Glutamatergic neuron (in vitro differentiated cells): ENCODE measurements at regions not wholly inside any gene's neighbourhood (a gene's known extent, or its start where the extent isn't known, plus 50 kb on each side); places are given as distances from the start of the nearest gene placed in this dataset.

Experiments used
- DNase-seq: peaks from one replicate; pipeline ENCODE4 v3.0.0; 2022
- H3K27ac Mint-ChIP-seq: one replicate; pipeline ENCODE4 v1.8.0; 2020; ENCODE audit warnings: mild to moderate bottlenecking, mixed read lengths, inconsistent platforms; ENCODE audit not compliant: unreplicated experiment
- H3K27me3 Mint-ChIP-seq: one replicate; pipeline ENCODE4 v1.8.0; 2020; ENCODE audit warnings: mild to moderate bottlenecking, moderate library complexity, mixed read lengths, inconsistent platforms; ENCODE audit not compliant: unreplicated experiment
- H3K36me3 Mint-ChIP-seq: one replicate; pipeline ENCODE4 v1.8.0; 2020; ENCODE audit warnings: mild to moderate bottlenecking, mixed read lengths, inconsistent platforms; ENCODE audit not compliant: unreplicated experiment
- H3K4me1 Mint-ChIP-seq: one replicate; pipeline ENCODE4 v1.8.0; 2020; ENCODE audit warnings: mild to moderate bottlenecking, low read depth, mixed read lengths, inconsistent platforms; ENCODE audit not compliant: unreplicated experiment
- H3K4me3 Mint-ChIP-seq: one replicate; pipeline ENCODE4 v1.8.0; 2020; ENCODE audit warnings: mild to moderate bottlenecking, mixed read lengths, inconsistent platforms; ENCODE audit not compliant: unreplicated experiment
- H3K9me3 Mint-ChIP-seq: one replicate; pipeline ENCODE4 v1.8.0; 2020; ENCODE audit warnings: mild to moderate bottlenecking, moderate library complexity, mixed read lengths, inconsistent platforms; ENCODE audit not compliant: unreplicated experiment
- TF ChIP-seq, protein P1 (sequence below): fragments of 200-600 bp; sonication (generic); IDR thresholded peaks from one replicate; pipeline ENCODE4 v1.5.0; 2021; ENCODE audit not compliant: partially characterized antibody, unreplicated experiment

DNA sequence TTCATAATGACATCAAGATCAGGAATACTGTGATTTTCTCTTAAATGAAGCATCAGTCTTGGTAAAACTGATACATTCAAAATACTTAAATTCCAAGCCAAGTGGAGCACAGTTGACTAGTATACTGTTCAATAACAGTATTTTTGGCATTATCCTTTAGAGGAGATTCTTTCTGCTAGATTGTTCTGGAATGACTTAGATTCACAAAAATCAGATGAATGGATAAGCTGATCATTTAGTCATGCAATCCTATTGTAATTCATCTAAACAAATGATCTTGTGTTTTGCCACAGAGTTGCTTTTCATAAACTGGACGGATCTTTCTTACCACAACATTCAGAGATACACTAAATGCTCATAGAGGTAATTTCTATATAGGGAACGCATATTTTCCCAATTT is 232.0 kb downstream of the CXXC4 start:
- Mint-ChIP-seq H3K27ac (no peak overlapping the region), H3K4me1 (no peaks in the 10 kb centered on the region), H3K27me3 (no peaks in the 10 kb centered on the region), H3K9me3 (no peaks in the 10 kb centered on the region), H3K4me3 (no peak overlapping the region), H3K36me3 (no peaks in the 10 kb centered on the region)
- TF ChIP-seq, protein P1, sequence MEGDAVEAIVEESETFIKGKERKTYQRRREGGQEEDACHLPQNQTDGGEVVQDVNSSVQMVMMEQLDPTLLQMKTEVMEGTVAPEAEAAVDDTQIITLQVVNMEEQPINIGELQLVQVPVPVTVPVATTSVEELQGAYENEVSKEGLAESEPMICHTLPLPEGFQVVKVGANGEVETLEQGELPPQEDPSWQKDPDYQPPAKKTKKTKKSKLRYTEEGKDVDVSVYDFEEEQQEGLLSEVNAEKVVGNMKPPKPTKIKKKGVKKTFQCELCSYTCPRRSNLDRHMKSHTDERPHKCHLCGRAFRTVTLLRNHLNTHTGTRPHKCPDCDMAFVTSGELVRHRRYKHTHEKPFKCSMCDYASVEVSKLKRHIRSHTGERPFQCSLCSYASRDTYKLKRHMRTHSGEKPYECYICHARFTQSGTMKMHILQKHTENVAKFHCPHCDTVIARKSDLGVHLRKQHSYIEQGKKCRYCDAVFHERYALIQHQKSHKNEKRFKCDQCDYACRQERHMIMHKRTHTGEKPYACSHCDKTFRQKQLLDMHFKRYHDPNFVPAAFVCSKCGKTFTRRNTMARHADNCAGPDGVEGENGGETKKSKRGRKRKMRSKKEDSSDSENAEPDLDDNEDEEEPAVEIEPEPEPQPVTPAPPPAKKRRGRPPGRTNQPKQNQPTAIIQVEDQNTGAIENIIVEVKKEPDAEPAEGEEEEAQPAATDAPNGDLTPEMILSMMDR = no peak
- no peak for DNase-seq

DNA sequence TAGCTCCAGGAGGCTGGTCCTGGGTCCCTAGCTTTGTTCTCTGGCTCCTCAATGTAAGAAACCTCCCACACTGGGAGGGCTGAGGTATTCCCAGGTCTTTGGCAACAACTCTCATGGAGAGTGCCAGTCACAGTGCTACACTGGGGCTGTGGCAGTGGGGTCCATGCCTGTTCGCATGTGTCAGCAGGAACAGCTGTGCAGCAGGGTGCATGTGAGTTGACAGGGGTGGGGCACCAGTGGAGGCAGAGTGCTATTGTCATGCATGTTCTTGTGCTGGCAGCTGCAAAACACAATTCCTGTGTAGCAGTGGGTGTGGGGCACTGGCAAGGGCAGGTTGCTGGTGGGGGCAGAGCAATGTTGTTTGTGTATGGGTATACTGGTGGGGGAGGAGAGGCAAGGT is 246.0 kb downstream of the CXXC4 start:
- Mint-ChIP-seq H3K4me1 (no peaks in the 10 kb centered on the region), H3K27ac (no peak overlapping the region), H3K4me3 (no peak overlapping the region), H3K27me3 (no peaks in the 10 kb centered on the region), H3K9me3 (peaks cover 3% of the 10 kb centered on the region), H3K36me3 (no peaks in the 10 kb centered on the region)
- TF ChIP-seq, protein P1 = no peak
- no peak for DNase-seq

DNA sequence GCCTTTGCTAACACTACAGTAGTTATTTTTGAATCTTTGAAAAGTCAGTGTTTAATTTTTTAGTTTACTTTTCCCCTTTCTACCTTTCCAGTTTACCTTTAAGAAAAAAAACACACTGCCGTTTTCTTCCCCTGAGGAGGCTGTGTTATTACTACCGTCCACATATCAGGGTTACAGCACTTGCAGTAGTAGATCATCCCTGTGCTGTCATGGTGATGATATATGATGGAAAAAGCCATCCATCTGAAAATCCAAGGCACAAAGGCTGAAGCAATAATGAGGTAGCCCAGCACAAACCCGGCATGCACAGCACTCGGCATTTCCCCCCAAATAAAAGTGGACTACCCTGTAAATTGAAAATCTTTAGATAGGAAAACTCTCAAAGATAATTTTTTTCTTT is 258.7 kb downstream of the CXXC4 start:
- H3K9me3 Mint-ChIP-seq = no peaks in the 10 kb centered on the region
- TF ChIP-seq, protein P1 = no peak
- no peaks in the 10 kb centered on the region for H3K36me3 Mint-ChIP-seq
- no peak overlapping the region for H3K4me3 Mint-ChIP-seq
- no peaks in the 10 kb centered on the region for H3K27me3 Mint-ChIP-seq
- DNase-seq = no peak
- no peak overlapping the region for H3K27ac Mint-ChIP-seq
- H3K4me1 Mint-ChIP-seq = no peaks in the 10 kb centered on the region

DNA sequence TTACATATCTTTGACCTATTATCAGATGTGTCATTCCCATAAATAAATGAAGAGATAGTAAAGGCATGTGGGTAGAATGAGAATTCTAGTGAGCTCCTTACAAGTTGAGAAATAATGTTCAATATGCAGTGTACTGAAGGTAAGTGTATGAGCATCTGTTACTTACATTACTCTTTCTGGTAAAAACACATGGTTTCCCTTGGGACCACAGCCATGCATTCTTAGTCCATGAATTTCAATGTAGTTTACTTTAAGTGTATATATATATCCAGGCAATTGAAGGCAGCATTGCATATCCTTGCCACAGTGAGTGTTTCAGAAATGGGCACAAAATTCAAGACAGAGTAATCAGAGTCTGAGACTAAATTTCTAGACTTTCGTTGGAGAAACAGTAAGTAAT is 277.2 kb downstream of the CXXC4 start:
- H3K27me3 Mint-ChIP-seq = peaks cover 3% of the 10 kb centered on the region
- peaks cover 2% of the 10 kb centered on the region for H3K9me3 Mint-ChIP-seq
- peak overlapping the region; percentile 81 for H3K27ac Mint-ChIP-seq
- H3K4me3 Mint-ChIP-seq = no peak overlapping the region
- H3K4me1 Mint-ChIP-seq = peaks cover 14% of the 10 kb centered on the region
- H3K36me3 Mint-ChIP-seq = no peaks in the 10 kb centered on the region
- DNase-seq = no peak
- TF ChIP-seq, protein P1 = no peak

DNA sequence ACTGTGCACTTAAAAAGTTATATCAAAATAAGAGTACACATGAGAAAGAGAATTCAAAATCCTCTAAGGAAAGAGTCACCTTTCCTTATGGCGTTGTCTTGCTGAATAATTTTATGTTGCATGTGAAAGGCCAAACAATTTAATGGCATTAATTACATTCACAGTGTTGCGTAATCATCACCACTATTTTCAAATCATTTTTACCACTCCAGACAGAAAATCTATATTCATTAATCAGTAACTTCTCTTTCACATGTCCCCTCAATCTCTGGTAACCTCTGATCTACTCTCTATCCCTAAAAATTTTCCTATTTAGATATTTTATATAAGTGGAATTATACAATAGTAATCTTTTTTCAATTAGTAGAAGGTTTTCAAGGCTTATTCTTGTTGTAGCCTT is 283.0 kb downstream of the CXXC4 start:
- Mint-ChIP-seq H3K36me3 (no peaks in the 10 kb centered on the region), H3K4me3 (no peak overlapping the region), H3K27ac (no peak overlapping the region), H3K9me3 (no peaks in the 10 kb centered on the region), H3K27me3 (peaks cover 3% of the 10 kb centered on the region), H3K4me1 (peaks cover 1% of the 10 kb centered on the region)
- TF ChIP-seq, protein P1 = no peak
- no peak for DNase-seq
